Brain microvascular endothelial cell (primary cell): ENCODE measurements at regions not wholly inside any gene's neighbourhood (a gene's known extent, or its start where the extent isn't known, plus 50 kb on each side); places are given as distances from the start of the nearest gene placed in this dataset.

Experiments
- DNase-seq: peaks from one replicate; pipeline ENCODE4 v3.0.0-alpha.2; 2020
- H3K27ac ChIP-seq: fragments of 250-450 bp; sonication (Bioruptor Pico); 2 replicates; pipeline ENCODE4 v1.5.1; 2020; ENCODE audit warnings: mild to moderate bottlenecking, moderate library complexity
- H3K27me3 ChIP-seq: fragments of 250-450 bp; sonication (Bioruptor Pico); replicated peaks from 2 replicates; pipeline ENCODE4 v1.5.1; 2020; ENCODE audit warnings: mild to moderate bottlenecking
- H3K36me3 ChIP-seq: fragments of 250-450 bp; sonication (Bioruptor Pico); replicated peaks from 2 replicates; pipeline ENCODE4 v1.5.1; 2020; ENCODE audit warnings: mild to moderate bottlenecking
- H3K4me3 ChIP-seq: 2 replicates; pipeline ENCODE4 v1.5.1; 2011; ENCODE audit warnings: low read depth, mild to moderate bottlenecking, control low read depth, low read length, moderate library complexity
- CTCF ChIP-seq: IDR thresholded peaks from 2 replicates; pipeline ENCODE4 v1.5.1; 2011; ENCODE audit warnings: low read depth, mild to moderate bottlenecking, moderate library complexity, low read length, control low read depth, inconsistent platforms; ENCODE audit errors: missing control alignments
- in situ Hi-C: cut with HindIII; loops from 2 replicates; pipeline ENCODE4 v1.10.0; 2017; ENCODE audit warnings: low sequenced_read_pairs, low pct_ligation_motif_present

GRCh38 chr7:56188823-56189346 lies 72.7 kb upstream of the NUPR2 start:
- H3K4me3 ChIP-seq, result no peak overlapping the region
- no peak overlapping the region for H3K27ac ChIP-seq
- no peaks in the 10 kb centered on the region for H3K27me3 ChIP-seq
- in situ Hi-C loops, result no loop called here
- no peak for DNase-seq
- TF ChIP-seq CTCF, result no peak
- no peaks in the 10 kb centered on the region for H3K36me3 ChIP-seq

- in situ Hi-C loops, result no loop called here
- no peak for DNase-seq
- no peak for TF ChIP-seq CTCF
- Histone ChIP-seq H3K27me3 (no peaks in the 10 kb centered on the region), H3K36me3 (no peaks in the 10 kb centered on the region), H3K27ac (no peak overlapping the region), H3K4me3 (no peak overlapping the region)
These were observed 72.2 kb upstream of the NUPR2 start for GRCh38 chr7:56188376-56188775.

- H3K27ac ChIP-seq, result no peak overlapping the region
- H3K4me3 ChIP-seq, result no peak overlapping the region
- H3K36me3 ChIP-seq, result no peaks in the 10 kb centered on the region
- TF ChIP-seq CTCF, result no peak
- in situ Hi-C loops, result no loop called here
- no peaks in the 10 kb centered on the region for H3K27me3 ChIP-seq
- no peak for DNase-seq
These were observed 64.8 kb upstream of the NUPR2 start for GRCh38 chr7:56181010-56181409.

GRCh38 chr7:56175771-56176170 lies 59.6 kb upstream of the NUPR2 start:
- Histone ChIP-seq H3K27me3 (no peaks in the 10 kb centered on the region), H3K36me3 (no peaks in the 10 kb centered on the region), H3K27ac (no peak overlapping the region), H3K4me3 (no peak overlapping the region)
- no peak for TF ChIP-seq CTCF
- in situ Hi-C loops, result no loop called here
- no peak for DNase-seq

- no peaks in the 10 kb centered on the region for H3K27me3 ChIP-seq
- in situ Hi-C loops, result no loop called here
- no peak overlapping the region for H3K27ac ChIP-seq
- H3K4me3 ChIP-seq, result no peak overlapping the region
- H3K36me3 ChIP-seq, result no peaks in the 10 kb centered on the region
- no peak for TF ChIP-seq CTCF
- DNase-seq, result no peak
These were observed 58.9 kb upstream of the NUPR2 start for GRCh38 chr7:56174875-56175760.
